Suprapubic skin (tissue), 4 donors: ENCODE measurements at regions not wholly inside any gene's neighbourhood (a gene's known extent, or its start where the extent isn't known, plus 50 kb on each side); places are given as distances from the start of the nearest gene placed in this dataset.

ENCODE experiments used
- DNase-seq, 2 donors: peaks; one replicate each; pipeline ENCODE4 v3.0.0-alpha.2; 2019; ENCODE audit warnings: low spot score in 2 of 2
- H3K27ac ChIP-seq: fragments of 200-600 bp; sonication (generic); one replicate; pipeline ENCODE4 v1.5.1; 2019
- H3K27me3 ChIP-seq: fragments of 200-600 bp; sonication (generic); one replicate; pipeline ENCODE4 v1.5.1; 2019
- H3K36me3 ChIP-seq: fragments of 200-600 bp; sonication (generic); one replicate; pipeline ENCODE4 v1.5.1; 2019
- H3K4me1 ChIP-seq: fragments of 200-600 bp; sonication (generic); one replicate; pipeline ENCODE4 v1.5.1; 2019
- H3K4me3 ChIP-seq: fragments of 200-600 bp; sonication (generic); one replicate; pipeline ENCODE4 v1.5.1; 2019; ENCODE audit warnings: mild to moderate bottlenecking
- H3K9me3 ChIP-seq: fragments of 200-600 bp; sonication (generic); one replicate; pipeline ENCODE4 v1.5.1; 2019
- CTCF ChIP-seq, 2 donors: fragments of 200-600 bp in 1 of 2; fragments of 450-650 bp in 1 of 2; sonication (generic) in 1 of 2; IDR thresholded peaks; one replicate each; pipeline ENCODE4 v1.5.1; 2016 to 2019; ENCODE audit warnings: antibody characterized with exemption in 2 of 2, mild to moderate bottlenecking in 1 of 2, moderate library complexity in 1 of 2
- EP300 ChIP-seq: sonication (generic); formaldehyde crosslinking; IDR thresholded peaks from one replicate; pipeline ENCODE4 v1.6.1; 2017; ENCODE audit warnings: antibody characterized with exemption
- POLR2A ChIP-seq, 2 donors: fragments of 450-650 bp; IDR thresholded peaks; one replicate each; pipeline ENCODE4 v1.6.1; 2017; ENCODE audit warnings: antibody characterized with exemption in 2 of 2, mild to moderate bottlenecking in 2 of 2, moderate library complexity in 2 of 2
- POLR2AphosphoS5 ChIP-seq, 3 donors: sonication (generic); formaldehyde crosslinking; IDR thresholded peaks; one replicate each; pipeline ENCODE4 v1.6.1; 2017; ENCODE audit warnings: antibody characterized with exemption in 3 of 3
- WGBS: methylation state at CpG from one replicate; pipeline ENCODE4 v1.1.5; 2018; 5-methylcytosine and 5-hydroxymethylcytosine counted together

GRCh38 chr7:82629583-82629982, 186.0 kb upstream of the CACNA2D1 start:
- DNase-seq, result no peak
- WGBS, result 84% methylated on average over 3 of the region's 3 CpGs
- no peaks in the 10 kb centered on the region for H3K9me3 ChIP-seq

GRCh38 chr7:82625377-82625776, 181.8 kb upstream of the CACNA2D1 start:
- TF ChIP-seq CTCF (IDR thresholded peaks at IDR 0.05) (no peak), POLR2A (IDR thresholded peaks at IDR 0.05) (no peak), POLR2AphosphoS5 (IDR thresholded peaks at IDR 0.05) (no peak), EP300 (no peak)
- H3K27ac ChIP-seq, result no peak overlapping the region
- no peaks in the 10 kb centered on the region for H3K4me1 ChIP-seq
- no peak overlapping the region for H3K4me3 ChIP-seq
- 87% methylated on average over 2 of the region's 2 CpGs for WGBS
- DNase-seq, result no peak
- H3K27me3 ChIP-seq, result no peaks in the 10 kb centered on the region
- H3K36me3 ChIP-seq, result no peaks in the 10 kb centered on the region
- no peaks in the 10 kb centered on the region for H3K9me3 ChIP-seq

More at GRCh38 chr7:82629583-82629982, 186.0 kb upstream of the CACNA2D1 start:
- no peak overlapping the region for H3K27ac ChIP-seq
- H3K4me1 ChIP-seq, result no peaks in the 10 kb centered on the region
- TF ChIP-seq POLR2A (IDR thresholded peaks at IDR 0.05) (no peak), CTCF (IDR thresholded peaks at IDR 0.05) (no peak), EP300 (no peak), POLR2AphosphoS5 (IDR thresholded peaks at IDR 0.05) (no peak)
- H3K36me3 ChIP-seq, result no peaks in the 10 kb centered on the region
- no peak overlapping the region for H3K4me3 ChIP-seq
- H3K27me3 ChIP-seq, result no peaks in the 10 kb centered on the region

GRCh38 chr7:82624965-82625364, 181.4 kb upstream of the CACNA2D1 start:
- no peaks in the 10 kb centered on the region for H3K9me3 ChIP-seq
- no peaks in the 10 kb centered on the region for H3K27me3 ChIP-seq
- no peak overlapping the region for H3K4me3 ChIP-seq
- H3K27ac ChIP-seq, result no peak overlapping the region
- H3K4me1 ChIP-seq, result no peaks in the 10 kb centered on the region
- TF ChIP-seq POLR2AphosphoS5 (IDR thresholded peaks at IDR 0.05) (no peak), CTCF (IDR thresholded peaks at IDR 0.05) (no peak), EP300 (no peak), POLR2A (IDR thresholded peaks at IDR 0.05) (no peak)
- whole genome bisulfite sequencing, result 100% methylated on average over 1 of the region's 1 CpG
- DNase-seq, result no peak
- H3K36me3 ChIP-seq, result no peaks in the 10 kb centered on the region

- Histone ChIP-seq H3K4me3 (no peak overlapping the region), H3K27me3 (no peaks in the 10 kb centered on the region), H3K36me3 (no peaks in the 10 kb centered on the region), H3K27ac (no peak overlapping the region), H3K9me3 (no peaks in the 10 kb centered on the region), H3K4me1 (no peaks in the 10 kb centered on the region)
- 75% methylated on average over 2 of the region's 2 CpGs for WGBS
- DNase-seq, result no peak
- no peak for TF ChIP-seq POLR2AphosphoS5 (IDR thresholded peaks at IDR 0.05)
- no peak for TF ChIP-seq EP300
- TF ChIP-seq CTCF (IDR thresholded peaks at IDR 0.05), result no peak
- no peak for TF ChIP-seq POLR2A (IDR thresholded peaks at IDR 0.05)
These were observed 180.8 kb upstream of the CACNA2D1 start for GRCh38 chr7:82624337-82624736.

GRCh38 chr7:82623812-82624211, 180.2 kb upstream of the CACNA2D1 start:
- Histone ChIP-seq H3K27me3 (no peaks in the 10 kb centered on the region), H3K27ac (no peak overlapping the region), H3K4me3 (no peak overlapping the region), H3K4me1 (no peaks in the 10 kb centered on the region), H3K9me3 (no peaks in the 10 kb centered on the region), H3K36me3 (no peaks in the 10 kb centered on the region)
- TF ChIP-seq CTCF (IDR thresholded peaks at IDR 0.05) (no peak), POLR2A (IDR thresholded peaks at IDR 0.05) (no peak), EP300 (no peak), POLR2AphosphoS5 (IDR thresholded peaks at IDR 0.05) (no peak)
- no peak for DNase-seq
